ENCODE measurements at regions not wholly inside any gene's neighbourhood (a gene's known extent, or its start where the extent isn't known, plus 50 kb on each side); places are given as distances from the start of the nearest gene placed in this dataset.
"Not testable (repeated sequence)": the region's sequence is repeated elsewhere in the genome, so short reads cannot be mapped to it uniquely, and the experiment has no call there.

DNA sequence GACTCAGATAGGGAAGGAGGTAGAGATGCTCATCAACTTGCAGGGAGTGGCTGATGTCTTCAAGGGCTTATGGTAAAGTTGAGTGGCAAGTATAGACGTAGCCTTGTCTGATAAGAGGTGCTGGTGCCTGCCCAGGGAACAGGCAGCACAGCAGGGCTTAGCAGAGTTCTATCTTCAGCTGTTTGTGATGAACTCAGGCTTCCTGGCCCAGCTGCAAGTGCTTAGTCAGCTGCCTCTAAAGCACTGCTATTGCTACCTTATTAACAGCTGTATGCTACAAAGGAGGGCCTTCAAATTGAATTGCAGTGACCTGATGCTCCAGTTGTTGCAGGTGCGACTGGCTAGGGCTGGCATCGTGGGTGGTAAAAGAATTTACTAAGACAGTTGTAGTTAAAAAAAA is 82.1 kb downstream of the TSN start:
- CTCF ChIA-PET = interaction anchor here (1.1 to 1.9 kb wide), 4 partner anchors 10 to 26 kb away, joined by 3 to 5 read pairs (median 4); no protein-coding TSS in a partner anchor
- POLR2A ChIA-PET = no interaction called here
- TF ChIP-seq, protein P1, sequence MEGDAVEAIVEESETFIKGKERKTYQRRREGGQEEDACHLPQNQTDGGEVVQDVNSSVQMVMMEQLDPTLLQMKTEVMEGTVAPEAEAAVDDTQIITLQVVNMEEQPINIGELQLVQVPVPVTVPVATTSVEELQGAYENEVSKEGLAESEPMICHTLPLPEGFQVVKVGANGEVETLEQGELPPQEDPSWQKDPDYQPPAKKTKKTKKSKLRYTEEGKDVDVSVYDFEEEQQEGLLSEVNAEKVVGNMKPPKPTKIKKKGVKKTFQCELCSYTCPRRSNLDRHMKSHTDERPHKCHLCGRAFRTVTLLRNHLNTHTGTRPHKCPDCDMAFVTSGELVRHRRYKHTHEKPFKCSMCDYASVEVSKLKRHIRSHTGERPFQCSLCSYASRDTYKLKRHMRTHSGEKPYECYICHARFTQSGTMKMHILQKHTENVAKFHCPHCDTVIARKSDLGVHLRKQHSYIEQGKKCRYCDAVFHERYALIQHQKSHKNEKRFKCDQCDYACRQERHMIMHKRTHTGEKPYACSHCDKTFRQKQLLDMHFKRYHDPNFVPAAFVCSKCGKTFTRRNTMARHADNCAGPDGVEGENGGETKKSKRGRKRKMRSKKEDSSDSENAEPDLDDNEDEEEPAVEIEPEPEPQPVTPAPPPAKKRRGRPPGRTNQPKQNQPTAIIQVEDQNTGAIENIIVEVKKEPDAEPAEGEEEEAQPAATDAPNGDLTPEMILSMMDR (IDR thresholded peaks at IDR 0.05; ENCODE audit: control extremely low read depth, extremely low read depth, low read depth, missing control alignments) = no peak
- no peak for DNase-seq (ENCODE audit: extremely low spot score)

DNA sequence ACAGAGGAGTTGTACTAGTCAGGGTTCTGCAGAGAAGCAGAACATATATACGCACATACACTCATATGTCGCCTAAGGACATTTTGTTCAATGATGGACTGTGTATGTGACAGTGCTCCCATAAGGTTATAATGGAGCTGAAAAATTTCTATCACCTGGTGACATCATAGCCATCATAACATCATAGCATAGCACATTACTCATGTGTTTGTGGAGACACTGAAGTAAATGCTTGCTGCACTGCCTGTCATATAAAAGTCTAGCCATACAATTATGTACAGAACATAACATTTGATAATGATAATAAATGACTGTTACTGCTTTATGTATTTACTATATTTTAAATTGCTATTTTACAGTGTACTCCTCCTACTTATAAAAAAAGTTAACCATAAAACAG is 83.1 kb downstream of the TSN start:
- ChIA-PET POLR2A (no interaction called here), CTCF (interaction anchor here (0.9 kb wide), 1 partner anchor 16 kb away, joined by 3 read pairs; no protein-coding TSS in a partner anchor)
- TF ChIP-seq, protein P1 (IDR thresholded peaks at IDR 0.05; ENCODE audit: control extremely low read depth, extremely low read depth, low read depth, missing control alignments) = no peak
- DNase-seq (ENCODE audit: extremely low spot score) = no peak

DNA sequence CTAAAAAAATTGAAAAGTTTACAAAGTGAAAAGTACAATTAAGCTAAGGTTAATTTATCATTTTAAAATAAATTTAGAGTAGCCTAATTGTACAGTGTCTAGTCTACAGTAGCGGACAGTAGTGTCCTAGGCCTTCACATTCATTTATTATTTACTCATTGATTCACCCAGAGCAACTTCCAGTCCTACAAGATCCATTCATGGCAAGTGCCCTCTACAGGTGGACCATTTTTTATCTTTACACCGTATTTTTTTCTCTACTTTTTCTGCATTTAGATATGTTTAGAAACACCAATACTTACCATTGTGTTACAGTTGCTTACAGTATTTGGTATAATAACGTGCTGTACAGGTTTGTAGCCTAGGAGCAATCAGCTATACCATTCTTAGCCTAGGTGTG is 84.1 kb downstream of the TSN start:
- CTCF ChIA-PET = interaction anchor here (0.9 kb wide), 1 partner anchor 17 kb away, joined by 3 read pairs; no protein-coding TSS in a partner anchor
- POLR2A ChIA-PET = no interaction called here
- no peak for DNase-seq (ENCODE audit: extremely low spot score)
- TF ChIP-seq, protein P1 (IDR thresholded peaks at IDR 0.05; ENCODE audit: control extremely low read depth, extremely low read depth, low read depth, missing control alignments) = no peak

DNA sequence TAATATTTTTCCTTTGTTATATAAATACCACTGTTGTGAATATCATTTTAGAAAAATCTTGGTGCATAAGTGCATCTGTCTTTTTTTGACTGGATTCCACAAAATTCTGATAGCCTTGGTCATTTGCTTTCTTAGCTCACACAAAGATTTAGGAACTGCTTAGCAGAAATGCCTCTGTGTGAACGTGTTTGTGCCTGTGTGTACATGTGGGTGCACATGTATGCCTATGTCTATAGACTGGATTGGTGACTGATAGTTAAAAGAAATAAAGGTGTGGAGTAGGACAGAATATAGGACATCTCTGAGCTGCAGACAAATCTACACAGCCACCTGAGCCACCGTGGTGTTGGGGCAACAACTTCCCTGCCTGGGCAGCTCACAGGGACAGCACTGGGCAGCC is 93.8 kb downstream of the TSN start:
- ChIA-PET CTCF (interaction anchor here (1.3 to 1.8 kb wide), 3 partner anchors 10 to 16 kb away, joined by 3 to 4 read pairs (median 3); no protein-coding TSS in a partner anchor), POLR2A (no interaction called here)
- TF ChIP-seq, protein P1 (IDR thresholded peaks at IDR 0.05; ENCODE audit: control extremely low read depth, extremely low read depth, low read depth, missing control alignments) = no peak
- no peak for DNase-seq (ENCODE audit: extremely low spot score)

DNA sequence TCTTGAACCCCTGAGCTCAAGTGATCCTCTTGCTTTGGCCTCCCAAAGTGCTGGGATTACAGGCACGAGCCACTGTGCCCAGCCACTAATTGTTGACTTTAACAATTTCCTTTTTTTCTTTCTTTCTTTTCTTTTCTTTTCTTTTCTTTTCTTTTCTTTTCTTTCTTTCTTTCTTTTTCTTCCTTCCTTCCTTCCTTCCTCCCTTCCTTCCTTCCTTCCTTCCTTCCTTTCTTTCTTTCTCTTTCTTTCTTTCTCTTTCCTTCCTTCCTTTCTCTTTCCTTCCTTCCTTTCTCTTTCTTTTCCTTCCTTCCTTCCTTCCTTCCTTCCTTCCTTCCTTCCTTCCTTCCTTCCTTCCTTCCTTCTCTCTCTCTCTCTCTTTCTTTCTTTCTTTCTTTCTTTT is 97.7 kb downstream of the TSN start:
- DNase-seq (ENCODE audit: extremely low spot score); POLR2A ChIA-PET; CTCF ChIA-PET: not testable (repeated sequence)

DNA sequence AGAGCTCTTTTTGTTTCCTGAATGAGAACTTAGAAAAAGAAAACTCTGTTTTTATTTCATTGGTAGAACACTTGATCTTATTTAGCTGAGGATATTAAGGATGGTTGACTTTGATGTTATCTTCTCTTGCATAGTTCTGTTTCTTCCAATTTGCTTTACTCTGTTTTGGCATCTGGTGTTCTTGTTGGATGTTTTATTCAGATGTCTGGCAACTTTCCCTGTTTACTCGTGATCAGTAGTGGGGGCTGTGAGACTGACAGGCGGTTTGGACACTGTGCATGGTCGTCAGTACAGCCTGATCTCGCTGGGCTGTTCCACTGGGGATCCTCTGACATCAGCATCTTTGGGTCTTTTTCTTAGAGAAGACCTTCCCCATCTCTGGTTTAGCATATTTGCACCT is 100.1 kb downstream of the TSN start:
- TF ChIP-seq, protein P1 (IDR thresholded peaks at IDR 0.05; ENCODE audit: control extremely low read depth, extremely low read depth, low read depth, missing control alignments) = no peak
- ChIA-PET POLR2A (no interaction called here), CTCF (no interaction called here)
- DNase-seq (ENCODE audit: extremely low spot score) = no peak

DNA sequence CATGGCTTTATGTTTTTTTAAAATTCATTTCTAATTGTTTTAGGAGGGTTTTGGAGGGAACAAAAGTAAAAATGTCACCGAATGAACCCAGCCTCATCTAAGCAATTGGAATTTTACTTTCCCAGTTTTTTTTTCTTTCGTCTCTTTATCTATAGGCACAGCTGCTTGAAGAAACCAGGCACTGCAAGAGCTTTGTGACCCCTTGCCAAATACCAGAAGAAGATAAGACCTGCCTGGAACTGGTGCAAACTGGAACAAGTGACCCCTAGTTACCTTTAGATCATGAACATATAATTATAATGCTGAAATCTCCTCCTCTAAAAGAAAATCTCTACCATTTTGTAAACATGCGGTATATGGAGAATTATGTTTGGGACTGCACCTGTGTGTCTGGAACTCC is 100.9 kb downstream of the TSN start:
- no peak for DNase-seq (ENCODE audit: extremely low spot score)
- CTCF ChIA-PET = no interaction called here
- TF ChIP-seq, protein P1 (IDR thresholded peaks at IDR 0.05; ENCODE audit: control extremely low read depth, extremely low read depth, low read depth, missing control alignments) = no peak
- POLR2A ChIA-PET = no interaction called here

Data from GM10248 (cell line).